ENCODE measurements at regions not wholly inside any gene's neighbourhood (a gene's known extent, or its start where the extent isn't known, plus 50 kb on each side); places are given as distances from the start of the nearest gene placed in this dataset.

GRCh38 chr3:163218336-163218735 is 1721.7 kb downstream of the OTOL1 start:
- TF ChIP-seq MYC (IDR thresholded peaks at IDR 0.05; ENCODE audit: low read depth, low read length) = no peak
- TF ChIP-seq CTCF (IDR thresholded peaks at IDR 0.05; ENCODE audit: extremely low read depth in 1 of 2, insufficient read depth in 1 of 2, low read depth in 1 of 2, low read length in 2 of 2) = no peak
- TF ChIP-seq POLR2AphosphoS5 (IDR thresholded peaks at IDR 0.05; ENCODE audit: insufficient read depth, low read depth, low read length) = no peak
- no peak for TF ChIP-seq POLR2A (IDR thresholded peaks at IDR 0.05; ENCODE audit: low read depth, low read length)
- TF ChIP-seq MAX (IDR thresholded peaks at IDR 0.05; ENCODE audit: insufficient read depth, insufficient read length) = no peak
- TF ChIP-seq EZH2 (IDR thresholded peaks at IDR 0.05; ENCODE audit: borderline replicate concordance, low read depth, low read length, severe bottlenecking) = no peak
- TF ChIP-seq GATA2 (IDR thresholded peaks at IDR 0.05; ENCODE audit: insufficient read depth, insufficient read length, low read depth, low read length) = no peak
- TF ChIP-seq FOS (IDR thresholded peaks at IDR 0.05; ENCODE audit: borderline replicate concordance, insufficient read depth, low read length) = no peak
- TF ChIP-seq JUN (IDR thresholded peaks at IDR 0.05; ENCODE audit: borderline replicate concordance, insufficient read depth, insufficient read length, low read depth) = no peak

All from endothelial cell of umbilical vein (primary cell).